A673 (cell line): ENCODE measurements at regions not wholly inside any gene's neighbourhood (a gene's known extent, or its start where the extent isn't known, plus 50 kb on each side); places are given as distances from the start of the nearest gene placed in this dataset.

Experiments used
- BruUV-seq: library from RNA; stranded (reverse); fragments of 400-500 nt; replicated peaks from 2 replicates; lab custom pipeline; 2021; lab: Mats Ljungman, UMichigan
- CTCF ChIA-PET: fragments of 300-600 bp; sonication (Branson Sonifier 250); formaldehyde crosslinking; loops from one replicate; lab custom pipeline; 2022; ENCODE audit warnings: antibody characterized with exemption; lab: Charles Lee
- POLR2A ChIA-PET: fragments of 300-600 bp; sonication (Branson Sonifier 250); formaldehyde crosslinking; loops from one replicate; lab custom pipeline; 2022; ENCODE audit warnings: antibody characterized with exemption; ENCODE audit not compliant: low non-redundant PET; lab: Charles Lee
- DNase-seq: peaks from one replicate; pipeline ENCODE4 v3.0.0-alpha.2; 2015; ENCODE audit warnings: low spot score
- H3K27ac ChIP-seq: fragments of 200-600 bp; sonication (generic); 2 replicates; pipeline ENCODE4 v1.5.1; 2016; ENCODE audit warnings: mixed run types, low read depth, mild to moderate bottlenecking, mixed read lengths, antibody characterized with exemption, low read length; ENCODE audit not compliant: poor library complexity, severe bottlenecking
- H3K27me3 ChIP-seq: fragments of 200-600 bp; sonication (generic); replicated peaks from 2 replicates; pipeline ENCODE4 v1.6.1; 2017; ENCODE audit warnings: mixed run types, low read depth, mild to moderate bottlenecking, mixed read lengths, antibody characterized with exemption, low read length; ENCODE audit not compliant: insufficient read depth, poor library complexity
- H3K36me3 ChIP-seq: fragments of 200-600 bp; sonication (generic); 2 replicates; pipeline ENCODE4 v1.6.1; 2016; ENCODE audit warnings: mixed run types, mild to moderate bottlenecking, mixed read lengths, antibody characterized with exemption, low read length; ENCODE audit not compliant: insufficient read depth, poor library complexity, severe bottlenecking
- H3K4me1 ChIP-seq: fragments of 200-600 bp; sonication (generic); 2 replicates; pipeline ENCODE4 v1.6.1; 2017; ENCODE audit warnings: mixed run types, mild to moderate bottlenecking, mixed read lengths, antibody characterized with exemption, low read length; ENCODE audit not compliant: insufficient read depth, poor library complexity, severe bottlenecking
- H3K4me3 ChIP-seq: fragments of 200-600 bp; sonication (generic); 2 replicates; pipeline ENCODE4 v1.5.1; 2016; ENCODE audit warnings: low read depth, mixed run types, mild to moderate bottlenecking, mixed read lengths, low read length; ENCODE audit not compliant: poor library complexity, severe bottlenecking
- H3K9me3 ChIP-seq: fragments of 200-600 bp; sonication (generic); 2 replicates; pipeline ENCODE4 v1.6.1; 2016; ENCODE audit warnings: mixed run types, low read depth, mild to moderate bottlenecking, mixed read lengths, antibody characterized with exemption, low read length; ENCODE audit not compliant: poor library complexity, severe bottlenecking
- EZH2 ChIP-seq: fragments of 200-600 bp; sonication (generic); IDR thresholded peaks from 2 replicates; pipeline ENCODE4 v1.6.1; 2017; ENCODE audit warnings: borderline replicate concordance, low read depth, mild to moderate bottlenecking, mixed read lengths, antibody characterized with exemption, low read length; ENCODE audit not compliant: poor library complexity, severe bottlenecking
- intact Hi-C: fragments of 100-400 bp; cut with micrococcal nuclease; formaldehyde crosslinking; loops from one replicate; pipeline ENCODE4 v1.10.0; 2022; ENCODE audit not compliant: unreplicated experiment
- TF ChIP-seq, protein P1 (sequence below): fragments of 300-800, 200-600 bp; sonication (generic); conservative IDR thresholded peaks from 2 replicates; pipeline ENCODE4 v1.5.1; 2017; ENCODE audit warnings: low read depth, mild to moderate bottlenecking, antibody characterized with exemption, low read length, moderate library complexity, mixed read lengths

DNA sequence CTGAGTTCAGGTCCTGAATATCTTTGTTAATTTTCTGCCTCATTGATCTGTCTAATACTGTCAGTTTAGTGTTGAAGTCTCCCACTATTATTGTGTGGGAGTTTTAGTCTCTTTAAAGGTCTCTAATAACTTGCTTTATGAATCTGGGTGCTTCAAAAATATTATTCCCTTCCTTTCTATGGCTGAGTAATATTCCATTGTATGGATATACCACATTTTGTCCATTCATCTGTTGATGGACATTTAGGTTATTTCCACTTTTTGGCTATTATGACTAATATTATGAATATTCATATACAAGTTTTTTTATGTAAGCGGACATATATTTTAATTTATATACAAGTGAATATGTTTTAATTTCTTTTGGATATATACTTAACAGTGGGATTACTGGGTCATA, 82.7 kb downstream of the SDR9C7 start:
- no peak for DNase-seq
- Histone ChIP-seq H3K9me3 (peaks cover 3% of the 10 kb centered on the region), H3K36me3 (no peaks in the 10 kb centered on the region), H3K4me3 (no peak overlapping the region), H3K27me3 (no peaks in the 10 kb centered on the region), H3K4me1 (no peaks in the 10 kb centered on the region), H3K27ac (no peak overlapping the region)
- no TSS peak for BruUV-seq
- ChIA-PET CTCF (no interaction called here), POLR2A (no interaction called here)
- intact Hi-C loops = no loop called here
- no peak for TF ChIP-seq EZH2
- TF ChIP-seq, protein P1, sequence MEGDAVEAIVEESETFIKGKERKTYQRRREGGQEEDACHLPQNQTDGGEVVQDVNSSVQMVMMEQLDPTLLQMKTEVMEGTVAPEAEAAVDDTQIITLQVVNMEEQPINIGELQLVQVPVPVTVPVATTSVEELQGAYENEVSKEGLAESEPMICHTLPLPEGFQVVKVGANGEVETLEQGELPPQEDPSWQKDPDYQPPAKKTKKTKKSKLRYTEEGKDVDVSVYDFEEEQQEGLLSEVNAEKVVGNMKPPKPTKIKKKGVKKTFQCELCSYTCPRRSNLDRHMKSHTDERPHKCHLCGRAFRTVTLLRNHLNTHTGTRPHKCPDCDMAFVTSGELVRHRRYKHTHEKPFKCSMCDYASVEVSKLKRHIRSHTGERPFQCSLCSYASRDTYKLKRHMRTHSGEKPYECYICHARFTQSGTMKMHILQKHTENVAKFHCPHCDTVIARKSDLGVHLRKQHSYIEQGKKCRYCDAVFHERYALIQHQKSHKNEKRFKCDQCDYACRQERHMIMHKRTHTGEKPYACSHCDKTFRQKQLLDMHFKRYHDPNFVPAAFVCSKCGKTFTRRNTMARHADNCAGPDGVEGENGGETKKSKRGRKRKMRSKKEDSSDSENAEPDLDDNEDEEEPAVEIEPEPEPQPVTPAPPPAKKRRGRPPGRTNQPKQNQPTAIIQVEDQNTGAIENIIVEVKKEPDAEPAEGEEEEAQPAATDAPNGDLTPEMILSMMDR = no peak

DNA sequence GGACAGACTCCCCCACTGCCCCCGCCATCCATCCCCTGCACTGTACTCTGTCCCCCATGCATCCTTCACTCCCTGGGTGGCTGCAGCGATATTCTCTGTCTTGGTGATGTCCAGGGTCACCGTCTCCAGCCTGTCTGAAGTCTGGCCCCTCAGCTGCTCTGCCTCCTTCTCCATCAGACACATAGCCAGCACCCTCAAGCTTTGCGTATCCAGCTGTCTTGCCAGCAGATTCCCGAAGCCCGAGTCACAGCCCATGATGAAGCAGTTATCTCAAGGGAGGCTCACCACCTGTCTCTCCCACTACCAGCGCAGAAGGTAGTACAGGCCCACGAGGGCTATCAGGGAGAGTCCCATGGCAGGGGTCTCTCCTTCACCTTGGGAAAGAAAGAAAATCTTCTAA, 77.8 kb downstream of the HSD17B6 start:
- intact Hi-C loops = loop anchor here (1.0 kb wide), 1 partner anchor 146 kb away; no protein-coding TSS in a partner anchor
- no peak for TF ChIP-seq EZH2
- TF ChIP-seq, protein P1 = no peak
- POLR2A ChIA-PET = no interaction called here
- no peaks in the 10 kb centered on the region for H3K9me3 ChIP-seq
- no peak for DNase-seq
- CTCF ChIA-PET = interaction anchor here (0.8 kb wide), 1 partner anchor 271 kb away, joined by 3 read pairs; no protein-coding TSS in a partner anchor
- no TSS peak for BruUV-seq
- H3K27me3 ChIP-seq = no peaks in the 10 kb centered on the region
- peaks cover 4% of the 10 kb centered on the region for H3K4me1 ChIP-seq
- no peak overlapping the region for H3K4me3 ChIP-seq
- H3K36me3 ChIP-seq = no peaks in the 10 kb centered on the region
- no peak overlapping the region for H3K27ac ChIP-seq

DNA sequence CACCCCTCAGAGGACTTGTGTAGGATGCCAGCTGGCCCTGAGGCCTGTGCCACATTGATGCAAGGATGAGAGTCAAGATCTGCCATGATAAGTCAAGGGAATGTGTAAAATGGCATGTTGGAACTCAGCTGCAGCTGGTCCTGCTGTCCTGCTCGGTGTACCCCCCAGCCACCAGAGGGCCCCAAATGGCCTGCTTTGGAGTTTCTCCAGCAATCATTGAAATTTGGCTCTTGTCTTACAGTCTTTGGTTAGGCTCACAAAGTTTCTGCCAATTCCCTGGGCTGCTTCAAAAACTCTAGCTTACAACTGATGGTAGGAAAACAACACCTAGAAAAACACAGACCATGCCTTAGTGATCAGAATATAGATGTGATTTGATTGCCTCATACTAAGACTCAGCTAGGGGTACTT, 76.8 kb downstream of the HSD17B6 start:
- intact Hi-C loops = loop anchor here (1.0 kb wide), 1 partner anchor 147 kb away; no protein-coding TSS in a partner anchor
- Histone ChIP-seq H3K27me3 (no peaks in the 10 kb centered on the region), H3K4me3 (no peak overlapping the region), H3K36me3 (no peaks in the 10 kb centered on the region), H3K27ac (no peak overlapping the region), H3K9me3 (no peaks in the 10 kb centered on the region), H3K4me1 (peaks cover 4% of the 10 kb centered on the region)
- ChIA-PET CTCF (interaction anchor here (0.8 to 1.4 kb wide), 4 partner anchors 70 to 272 kb away, joined by 3 to 6 read pairs (median 3); no protein-coding TSS in a partner anchor), POLR2A (no interaction called here)
- DNase-seq = peak; percentile 65
- BruUV-seq = no TSS peak
- TF ChIP-seq EZH2 = no peak
- TF ChIP-seq, protein P1 = peak; percentile 67
